ENCODE measurements at regions not wholly inside any gene's neighbourhood (a gene's known extent, or its start where the extent isn't known, plus 50 kb on each side); places are given as distances from the start of the nearest gene placed in this dataset.

- TF ChIP-seq, protein P1, sequence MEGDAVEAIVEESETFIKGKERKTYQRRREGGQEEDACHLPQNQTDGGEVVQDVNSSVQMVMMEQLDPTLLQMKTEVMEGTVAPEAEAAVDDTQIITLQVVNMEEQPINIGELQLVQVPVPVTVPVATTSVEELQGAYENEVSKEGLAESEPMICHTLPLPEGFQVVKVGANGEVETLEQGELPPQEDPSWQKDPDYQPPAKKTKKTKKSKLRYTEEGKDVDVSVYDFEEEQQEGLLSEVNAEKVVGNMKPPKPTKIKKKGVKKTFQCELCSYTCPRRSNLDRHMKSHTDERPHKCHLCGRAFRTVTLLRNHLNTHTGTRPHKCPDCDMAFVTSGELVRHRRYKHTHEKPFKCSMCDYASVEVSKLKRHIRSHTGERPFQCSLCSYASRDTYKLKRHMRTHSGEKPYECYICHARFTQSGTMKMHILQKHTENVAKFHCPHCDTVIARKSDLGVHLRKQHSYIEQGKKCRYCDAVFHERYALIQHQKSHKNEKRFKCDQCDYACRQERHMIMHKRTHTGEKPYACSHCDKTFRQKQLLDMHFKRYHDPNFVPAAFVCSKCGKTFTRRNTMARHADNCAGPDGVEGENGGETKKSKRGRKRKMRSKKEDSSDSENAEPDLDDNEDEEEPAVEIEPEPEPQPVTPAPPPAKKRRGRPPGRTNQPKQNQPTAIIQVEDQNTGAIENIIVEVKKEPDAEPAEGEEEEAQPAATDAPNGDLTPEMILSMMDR (conservative IDR thresholded peaks at IDR 0.05), result no peak
- no peak for TF ChIP-seq EZH2 (IDR thresholded peaks at IDR 0.05; ENCODE audit: low read depth)
Observed at GRCh38 chr7:136312592-136312991, 335.4 kb upstream of the MTPN start.

Data from PC-9 (cell line).